ENCODE measurements at regions not wholly inside any gene's neighbourhood (a gene's known extent, or its start where the extent isn't known, plus 50 kb on each side); places are given as distances from the start of the nearest gene placed in this dataset.

DNA sequence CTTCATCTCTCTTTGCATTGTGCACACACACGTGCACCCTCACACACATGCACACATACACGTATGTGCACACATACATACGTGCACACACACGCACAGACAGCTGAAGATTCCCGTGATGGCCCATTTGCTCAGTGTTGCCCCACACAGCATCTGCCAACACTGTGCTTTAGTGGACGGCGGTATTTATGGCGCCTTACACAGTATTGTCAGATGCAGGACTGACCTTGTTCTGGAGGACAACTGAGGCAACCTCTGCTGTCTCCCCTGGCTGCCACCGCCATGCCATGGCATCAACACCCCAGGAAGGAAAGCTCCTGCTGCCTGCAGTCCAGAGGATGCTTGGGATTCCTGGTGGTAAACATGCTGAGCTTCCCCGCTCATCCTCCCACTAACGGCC is 316.4 kb downstream of the TEX29 start:
- TF ChIP-seq, protein P1, sequence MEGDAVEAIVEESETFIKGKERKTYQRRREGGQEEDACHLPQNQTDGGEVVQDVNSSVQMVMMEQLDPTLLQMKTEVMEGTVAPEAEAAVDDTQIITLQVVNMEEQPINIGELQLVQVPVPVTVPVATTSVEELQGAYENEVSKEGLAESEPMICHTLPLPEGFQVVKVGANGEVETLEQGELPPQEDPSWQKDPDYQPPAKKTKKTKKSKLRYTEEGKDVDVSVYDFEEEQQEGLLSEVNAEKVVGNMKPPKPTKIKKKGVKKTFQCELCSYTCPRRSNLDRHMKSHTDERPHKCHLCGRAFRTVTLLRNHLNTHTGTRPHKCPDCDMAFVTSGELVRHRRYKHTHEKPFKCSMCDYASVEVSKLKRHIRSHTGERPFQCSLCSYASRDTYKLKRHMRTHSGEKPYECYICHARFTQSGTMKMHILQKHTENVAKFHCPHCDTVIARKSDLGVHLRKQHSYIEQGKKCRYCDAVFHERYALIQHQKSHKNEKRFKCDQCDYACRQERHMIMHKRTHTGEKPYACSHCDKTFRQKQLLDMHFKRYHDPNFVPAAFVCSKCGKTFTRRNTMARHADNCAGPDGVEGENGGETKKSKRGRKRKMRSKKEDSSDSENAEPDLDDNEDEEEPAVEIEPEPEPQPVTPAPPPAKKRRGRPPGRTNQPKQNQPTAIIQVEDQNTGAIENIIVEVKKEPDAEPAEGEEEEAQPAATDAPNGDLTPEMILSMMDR (IDR thresholded peaks at IDR 0.05; ENCODE audit: low read length) = no peak
- no peak for TF ChIP-seq EZH2 (optimal IDR thresholded peaks at IDR 0.05; ENCODE audit: low read depth, low read length)
- TF ChIP-seq EZH2phosphoT487 (IDR thresholded peaks at IDR 0.05; ENCODE audit: low read length) = no peak
